GM12878 (cell line): ENCODE measurements at regions not wholly inside any gene's neighbourhood (a gene's known extent, or its start where the extent isn't known, plus 50 kb on each side); places are given as distances from the start of the nearest gene placed in this dataset.

Experiments used
- ATAC-seq: fragments of 200-7000 bp; cut with Tn5 transposase; 3 replicates; pipeline ENCODE4 v1.9.1; 2020; ENCODE audit warnings: mild to moderate bottlenecking, moderate library complexity
- BruUV-seq: library from RNA; stranded (reverse); fragments of 400-500 nt; replicated peaks from 2 replicates; lab custom pipeline; 2021; lab: Mats Ljungman, UMichigan
- CTCF ChIA-PET: fragments of 300-600 bp; sonication (Branson Sonifier 250); formaldehyde crosslinking; extraction: SDS; loops from one replicate; lab custom pipeline; 2021; ENCODE audit warnings: inconsistent platforms; lab: Yijun Ruan, JAX
- POLR2A ChIA-PET: fragments of 350-600 bp; formaldehyde crosslinking; extraction: SDS; loops from one replicate; lab custom pipeline; 2021; ENCODE audit warnings: inconsistent platforms; lab: Charles Lee
- RAD21 ChIA-PET: fragments of 300-600 bp; sonication (Branson Sonifier 250); formaldehyde crosslinking; loops from one replicate; lab custom pipeline; 2023; ENCODE audit warnings: antibody characterized with exemption; ENCODE audit not compliant: unreplicated experiment; lab: Charles Lee
- SMC1A ChIA-PET: fragments of 300-600 bp; sonication (Branson Sonifier 250); formaldehyde crosslinking; loops from one replicate; lab custom pipeline; 2023; ENCODE audit not compliant: unreplicated experiment, uncharacterized antibody; lab: Charles Lee
- DNase-seq: peaks from one replicate; pipeline ENCODE4 v3.0.0-alpha.2; 2011; ENCODE audit warnings: low read depth, low spot score
- FAIRE-seq: peaks from 3 replicates; lab custom pipeline; 2011; peaks lifted over from hg19 to GRCh38; lab: Jason Lieb, UNC
- H2AFZ ChIP-seq: 2 replicates; pipeline ENCODE4 v1.6.0; 2011; ENCODE audit warnings: low read depth, low read length, control low read depth; ENCODE audit not compliant: control insufficient read depth
- H3K27ac ChIP-seq: 2 replicates; pipeline ENCODE4 v1.5.1; 2011; ENCODE audit warnings: control low read depth; ENCODE audit not compliant: control insufficient read depth, insufficient read depth
- H3K27me3 ChIP-seq, 2 experiments: replicated peaks in 1 of 2; 2 replicates each; pipeline versions ENCODE4 v1.6.0 to v1.6.1; 2011; ENCODE audit warnings: low read length in 1 of 2; ENCODE audit not compliant: control insufficient read depth in 2 of 2, insufficient read depth in 2 of 2
- H3K36me3 ChIP-seq, 2 experiments: 2 replicates each; pipeline ENCODE4 v1.5.1; 2011; ENCODE audit warnings: low read length in 1 of 2; ENCODE audit not compliant: control insufficient read depth in 2 of 2, insufficient read depth in 2 of 2
- H3K4me1 ChIP-seq: 2 replicates; pipeline ENCODE4 v1.6.1; 2011; ENCODE audit warnings: mild to moderate bottlenecking, low read length, moderate library complexity, mixed read lengths; ENCODE audit not compliant: control insufficient read depth, insufficient read depth
- H3K4me2 ChIP-seq: 2 replicates; pipeline ENCODE4 v1.6.0; 2011; ENCODE audit warnings: control low read depth; ENCODE audit not compliant: control insufficient read depth, insufficient read depth
- H3K4me3 ChIP-seq: fragments of 200-600 bp; sonication (generic); 2 replicates; pipeline ENCODE4 v1.5.1; 2016
- H3K79me2 ChIP-seq: 2 replicates; pipeline ENCODE4 v1.6.0; 2011; ENCODE audit warnings: low read length; ENCODE audit not compliant: control insufficient read depth, insufficient read depth
- H3K9ac ChIP-seq: 2 replicates; pipeline ENCODE4 v1.8.0; 2011; ENCODE audit warnings: low read length, control low read depth, mixed read lengths; ENCODE audit not compliant: control insufficient read depth, insufficient read depth
- H3K9me3 ChIP-seq: replicated peaks from 3 replicates; pipeline ENCODE4 v1.5.1; 2011; ENCODE audit warnings: mild to moderate bottlenecking, low read length; ENCODE audit not compliant: control insufficient read depth, insufficient read depth
- H4K20me1 ChIP-seq: 2 replicates; pipeline ENCODE4 v1.6.0; 2011; ENCODE audit not compliant: control insufficient read depth, insufficient read depth
- ASH2L ChIP-seq: fragments of 300-600, 200-600 bp; sonication (generic); IDR thresholded peaks from 2 replicates; pipeline ENCODE4 v1.6.1; 2017; ENCODE audit warnings: low read depth, mild to moderate bottlenecking, borderline replicate concordance
- BACH1 ChIP-seq: fragments of 450-650 bp; IDR thresholded peaks from 2 replicates; pipeline ENCODE4 v1.6.1; 2017; ENCODE audit warnings: mild to moderate bottlenecking, borderline replicate concordance
- CREB1 ChIP-seq: IDR thresholded peaks from 2 replicates; pipeline ENCODE4 v1.6.1; 2012; ENCODE audit warnings: low read depth, mild to moderate bottlenecking, inconsistent platforms
- ESRRA ChIP-seq: IDR thresholded peaks from 2 replicates; pipeline ENCODE4 v1.6.1; 2012; ENCODE audit warnings: mild to moderate bottlenecking, low read length, improper control_type of control experiment
- EZH2 ChIP-seq: IDR thresholded peaks from 2 replicates; pipeline ENCODE4 v1.6.1; 2012; ENCODE audit warnings: low read depth, mild to moderate bottlenecking, control low read depth, inconsistent platforms, low read length, borderline replicate concordance; ENCODE audit not compliant: control insufficient read depth
- IKZF1 ChIP-seq: fragments of 450-650 bp; conservative IDR thresholded peaks from 2 replicates; pipeline ENCODE4 v1.6.1; 2017; ENCODE audit warnings: antibody characterized with exemption, mild to moderate bottlenecking
- MEF2A ChIP-seq: IDR thresholded peaks from 2 replicates; pipeline ENCODE4 v1.6.1; 2011; ENCODE audit warnings: low read depth, mild to moderate bottlenecking, low read length, moderate library complexity; ENCODE audit not compliant: insufficient read depth
- MTA3 ChIP-seq: IDR thresholded peaks from 2 replicates; pipeline ENCODE4 v1.6.1; 2012; ENCODE audit warnings: low read length, inconsistent platforms, borderline replicate concordance
- NR2C2 ChIP-seq: IDR thresholded peaks from 2 replicates; pipeline ENCODE4 v1.6.1; 2011; ENCODE audit warnings: borderline replicate concordance, low read depth; ENCODE audit not compliant: control insufficient read depth, insufficient read length
- POU2F2 ChIP-seq: IDR thresholded peaks from 3 replicates; pipeline ENCODE4 v1.6.1; 2011; ENCODE audit warnings: low read depth, mild to moderate bottlenecking, low read length, borderline replicate concordance
- RAD21 ChIP-seq: IDR thresholded peaks from 2 replicates; pipeline ENCODE4 v1.6.1; 2011; ENCODE audit warnings: mild to moderate bottlenecking, low read depth, low read length, moderate library complexity; ENCODE audit not compliant: insufficient read depth
- TARDBP ChIP-seq: IDR thresholded peaks from 2 replicates; pipeline ENCODE4 v1.6.1; 2016; ENCODE audit warnings: borderline replicate concordance
- ZNF207 ChIP-seq: fragments of 450-650 bp; IDR thresholded peaks from 2 replicates; pipeline ENCODE4 v1.6.1; 2014; ENCODE audit warnings: antibody characterized with exemption, mild to moderate bottlenecking, borderline replicate concordance
- WGBS: methylation state at CpG from one replicate; pipeline ENCODE4 v1.1.6; 2016; ENCODE audit warnings: low lambda C conversion rate; ENCODE audit not compliant: insufficient replicate concordance, insufficient coverage; ENCODE audit errors: missing lambda C conversion rate; 5-methylcytosine and 5-hydroxymethylcytosine counted together
- in situ Hi-C: fragments of 300-500 bp; cut with MboI; formaldehyde crosslinking; loops from 9 replicates; pipeline ENCODE4 v1.14.3; 2018; ENCODE audit warnings: mixed read lengths
- intact Hi-C: fragments of 100-400 bp; cut with micrococcal nuclease; formaldehyde crosslinking; loops from one replicate; pipeline ENCODE4 v1.14.2; 2022; ENCODE audit not compliant: unreplicated experiment
- TF ChIP-seq, protein P1 (sequence below): IDR thresholded peaks from 2 replicates; pipeline ENCODE4 v1.6.1; 2011; ENCODE audit warnings: borderline replicate concordance, low read depth, mild to moderate bottlenecking, moderate library complexity, low read length; ENCODE audit not compliant: insufficient read depth, poor library complexity, severe bottlenecking

DNA sequence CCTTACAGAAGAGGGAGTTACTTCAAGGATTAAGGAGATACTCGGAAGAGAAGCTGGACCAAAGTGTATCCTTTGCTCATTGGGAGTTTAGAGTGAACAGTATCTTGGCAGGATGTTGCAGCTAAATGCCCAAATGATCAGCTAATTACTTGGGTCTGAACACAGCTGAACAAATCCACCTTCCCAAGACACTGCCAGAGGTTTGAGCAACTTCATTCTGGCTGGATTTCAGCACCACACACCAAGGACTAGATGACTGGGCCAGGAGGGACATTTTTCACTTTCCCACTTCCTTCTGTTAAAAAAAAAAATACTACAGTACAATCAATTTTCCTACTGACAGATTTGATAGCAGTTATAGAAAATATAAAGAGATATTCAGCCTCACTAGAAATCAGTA lies 324.6 kb downstream of the MID1IP1 start:
- SMC1A ChIA-PET, result no interaction called here
- intact Hi-C loops, result no loop called here

More for the DNA sequence above, 324.6 kb downstream of the MID1IP1 start:
- TF ChIP-seq CREB1 (no peak), ESRRA (no peak), EZH2 (no peak), RAD21 (no peak), IKZF1 (no peak), TARDBP (no peak), ASH2L (no peak), MTA3 (no peak), BACH1 (no peak), MEF2A (no peak), POU2F2 (no peak), ZNF207 (no peak), NR2C2 (no peak)
- TF ChIP-seq, protein P1, sequence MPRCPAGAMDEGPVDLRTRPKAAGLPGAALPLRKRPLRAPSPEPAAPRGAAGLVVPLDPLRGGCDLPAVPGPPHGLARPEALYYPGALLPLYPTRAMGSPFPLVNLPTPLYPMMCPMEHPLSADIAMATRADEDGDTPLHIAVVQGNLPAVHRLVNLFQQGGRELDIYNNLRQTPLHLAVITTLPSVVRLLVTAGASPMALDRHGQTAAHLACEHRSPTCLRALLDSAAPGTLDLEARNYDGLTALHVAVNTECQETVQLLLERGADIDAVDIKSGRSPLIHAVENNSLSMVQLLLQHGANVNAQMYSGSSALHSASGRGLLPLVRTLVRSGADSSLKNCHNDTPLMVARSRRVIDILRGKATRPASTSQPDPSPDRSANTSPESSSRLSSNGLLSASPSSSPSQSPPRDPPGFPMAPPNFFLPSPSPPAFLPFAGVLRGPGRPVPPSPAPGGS, result no peak
- POLR2A ChIA-PET, result no interaction called here
- RAD21 ChIA-PET, result no interaction called here
- no peak for ATAC-seq
- Histone ChIP-seq H3K9ac (no peak overlapping the region), H3K9me3 (no peaks in the 10 kb centered on the region), H3K4me3 (no peak overlapping the region), H3K79me2 (no peaks in the 10 kb centered on the region), H3K27me3 (no peaks in the 10 kb centered on the region), H2AFZ (no peak overlapping the region), H3K36me3 (no peaks in the 10 kb centered on the region), H3K4me2 (no peak overlapping the region), H3K27ac (no peak overlapping the region), H3K4me1 (no peaks in the 10 kb centered on the region), H4K20me1 (no peaks in the 10 kb centered on the region)
- DNase-seq, result no peak
- 0% methylated on average over 1 of the region's 1 CpG for WGBS
- in situ Hi-C loops, result no loop called here
- CTCF ChIA-PET, result no interaction called here
- no peak for FAIRE-seq
- no TSS peak for BruUV-seq
